ENCODE measurements at regions not wholly inside any gene's neighbourhood (a gene's known extent, or its start where the extent isn't known, plus 50 kb on each side); places are given as distances from the start of the nearest gene placed in this dataset.

DNA sequence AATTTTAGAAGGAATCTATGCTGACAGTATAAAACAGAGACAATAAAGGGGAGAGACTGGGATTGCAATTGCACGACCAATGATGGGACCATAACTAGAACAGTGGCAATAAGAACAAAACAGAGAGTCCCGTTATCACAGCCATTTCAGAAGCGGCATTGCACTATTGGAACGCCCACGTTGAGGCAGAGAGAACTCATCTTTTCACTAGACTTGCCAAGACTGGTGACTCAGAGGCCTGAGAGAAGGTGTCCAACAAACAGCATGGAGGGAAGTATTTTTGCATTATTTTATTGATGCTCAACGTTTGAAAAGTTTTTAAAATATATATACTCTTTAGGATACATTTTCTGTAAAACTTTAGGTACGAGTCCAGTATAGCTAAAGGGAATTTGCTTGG is 737.7 kb downstream of the TLE1 start:
- no peaks in the 10 kb centered on the region for H3K36me3 ChIP-seq (ENCODE audit: insufficient read depth, low read depth, low read length)
- no peaks in the 10 kb centered on the region for H3K4me1 ChIP-seq (ENCODE audit: insufficient read depth, low read length)
- no peak overlapping the region for H3K9ac ChIP-seq (ENCODE audit: low read depth, low read length)
- no peaks in the 10 kb centered on the region for H3K27me3 ChIP-seq (ENCODE audit: insufficient read depth, low read length)
- H3K4me3 ChIP-seq (ENCODE audit: low read length) = no peak overlapping the region
- H3K9me3 ChIP-seq (ENCODE audit: insufficient read depth, low read depth, low read length) = no peaks in the 10 kb centered on the region
- H3K27ac ChIP-seq (ENCODE audit: low read length) = no peak overlapping the region

DNA sequence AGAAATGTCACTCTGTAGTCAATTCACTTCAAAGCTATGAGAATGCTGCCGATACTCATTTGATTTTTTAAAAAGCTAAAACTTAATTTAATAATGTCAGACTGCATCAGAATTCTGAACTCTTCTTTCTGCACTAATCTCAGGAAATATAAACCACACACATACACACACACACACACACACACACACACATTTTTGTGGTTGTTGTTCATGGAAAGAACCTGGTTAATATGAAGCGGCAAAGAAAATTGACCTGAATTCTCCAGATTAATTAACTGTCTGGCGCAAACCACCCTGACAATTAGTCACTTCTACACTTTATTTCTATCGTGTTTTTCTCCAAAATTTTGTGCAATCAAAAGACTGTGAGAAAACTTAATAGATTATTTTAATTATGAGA is 740.5 kb downstream of the TLE1 start:
- Histone ChIP-seq H3K36me3 (ENCODE audit: insufficient read depth, low read depth, low read length) (no peaks in the 10 kb centered on the region), H3K4me3 (ENCODE audit: low read length) (no peak overlapping the region), H3K9ac (ENCODE audit: low read depth, low read length) (no peak overlapping the region), H3K27me3 (ENCODE audit: insufficient read depth, low read length) (no peaks in the 10 kb centered on the region), H3K27ac (ENCODE audit: low read length) (no peak overlapping the region), H3K4me1 (ENCODE audit: insufficient read depth, low read length) (no peaks in the 10 kb centered on the region; the same call in 1 of the 2 replicates), H3K9me3 (ENCODE audit: insufficient read depth, low read depth, low read length) (no peaks in the 10 kb centered on the region)

DNA sequence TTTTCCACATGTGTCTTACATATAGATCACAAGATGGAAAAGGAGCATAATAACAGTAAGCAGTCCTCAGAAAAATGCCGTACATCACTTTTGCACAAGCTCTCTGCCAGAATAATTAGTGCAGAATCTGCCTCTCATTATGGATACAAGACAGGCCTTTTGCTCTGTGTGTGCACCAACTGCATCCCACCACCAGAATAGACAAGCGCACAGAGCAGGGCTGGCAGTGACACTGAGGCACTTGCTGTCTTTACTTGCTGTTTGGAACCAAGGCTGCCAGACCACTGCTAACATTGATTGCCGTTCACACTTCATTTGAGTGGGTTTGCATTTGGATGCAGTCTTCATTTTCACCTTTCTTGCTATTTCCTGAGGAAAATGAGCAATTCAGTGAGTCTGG is 741.3 kb downstream of the TLE1 start:
- no peaks in the 10 kb centered on the region for H3K36me3 ChIP-seq (ENCODE audit: insufficient read depth, low read depth, low read length)
- H3K27me3 ChIP-seq (ENCODE audit: insufficient read depth, low read length) = no peaks in the 10 kb centered on the region
- H3K9ac ChIP-seq (ENCODE audit: low read depth, low read length) = no peak overlapping the region
- no peaks in the 10 kb centered on the region for H3K9me3 ChIP-seq (ENCODE audit: insufficient read depth, low read depth, low read length)
- no peak overlapping the region for H3K27ac ChIP-seq (ENCODE audit: low read length)
- no peak overlapping the region for H3K4me3 ChIP-seq (ENCODE audit: low read length)
- H3K4me1 ChIP-seq (ENCODE audit: insufficient read depth, low read length) = no peaks in the 10 kb centered on the region; the same call in 1 of the 2 replicates

DNA sequence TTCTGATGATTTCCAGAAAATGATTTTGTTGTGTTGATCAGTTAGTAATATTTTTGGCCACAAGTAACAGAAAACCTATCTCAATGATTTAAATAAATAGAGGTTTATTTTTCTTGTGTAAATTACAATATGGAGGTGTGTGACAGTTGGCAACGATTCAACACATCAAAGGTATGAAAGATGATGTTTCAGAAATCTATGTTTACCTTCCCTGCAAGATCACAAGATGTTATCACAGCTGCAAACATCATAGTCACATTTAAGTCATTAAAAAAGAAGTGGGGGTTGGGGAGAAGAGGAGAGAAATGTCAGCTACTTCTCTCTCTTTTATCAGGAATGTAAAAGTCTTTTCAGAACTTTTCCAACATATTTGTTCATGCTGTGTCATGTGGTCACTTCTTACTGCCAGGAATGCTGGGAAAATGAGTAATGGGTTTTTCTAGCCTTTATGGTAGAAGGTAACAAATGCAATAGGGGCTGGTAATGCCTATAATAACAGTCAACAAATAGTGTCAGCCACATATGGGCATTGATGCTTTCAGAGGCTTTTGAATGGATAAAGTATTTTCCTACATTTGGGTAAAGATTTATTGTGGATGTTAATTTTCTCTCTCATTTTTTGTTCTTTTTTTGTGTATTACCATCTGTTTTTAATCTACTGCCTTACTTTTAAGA is 742.7 kb downstream of the TLE1 start:
- Histone ChIP-seq H3K9ac (ENCODE audit: low read depth, low read length) (no peak overlapping the region), H3K27ac (ENCODE audit: low read length) (no peak overlapping the region), H3K9me3 (ENCODE audit: insufficient read depth, low read depth, low read length) (no peaks in the 10 kb centered on the region), H3K27me3 (ENCODE audit: insufficient read depth, low read length) (no peaks in the 10 kb centered on the region), H3K4me3 (ENCODE audit: low read length) (no peak overlapping the region), H3K36me3 (ENCODE audit: insufficient read depth, low read depth, low read length) (no peaks in the 10 kb centered on the region), H3K4me1 (ENCODE audit: insufficient read depth, low read length) (no peaks in the 10 kb centered on the region; the same call in 1 of the 2 replicates)

DNA sequence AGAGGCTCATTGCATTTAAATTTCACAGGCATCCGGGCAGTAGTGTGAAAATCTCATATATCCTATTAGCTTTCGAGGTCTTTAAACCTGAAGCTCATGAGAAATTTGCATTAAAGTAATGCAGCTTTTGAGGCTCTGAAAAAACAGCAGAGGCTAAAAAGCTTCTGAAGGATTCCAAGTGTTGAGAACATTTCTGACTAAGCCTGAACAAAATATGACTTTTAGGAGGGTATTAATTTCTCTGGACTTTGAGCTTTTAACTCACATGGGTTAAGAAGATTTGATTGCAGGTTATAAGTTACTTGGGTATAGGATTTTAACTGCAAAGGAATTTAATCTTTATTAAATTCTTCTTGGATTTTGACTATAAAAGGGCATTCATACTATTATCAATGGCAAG is 743.9 kb downstream of the TLE1 start:
- Histone ChIP-seq H3K4me1 (ENCODE audit: insufficient read depth, low read length) (no peaks in the 10 kb centered on the region; the same call in 1 of the 2 replicates), H3K9me3 (ENCODE audit: insufficient read depth, low read depth, low read length) (no peaks in the 10 kb centered on the region), H3K27me3 (ENCODE audit: insufficient read depth, low read length) (no peaks in the 10 kb centered on the region), H3K9ac (ENCODE audit: low read depth, low read length) (no peak overlapping the region), H3K4me3 (ENCODE audit: low read length) (no peak overlapping the region), H3K27ac (ENCODE audit: low read length) (no peak overlapping the region), H3K36me3 (ENCODE audit: insufficient read depth, low read depth, low read length) (no peaks in the 10 kb centered on the region)

DNA sequence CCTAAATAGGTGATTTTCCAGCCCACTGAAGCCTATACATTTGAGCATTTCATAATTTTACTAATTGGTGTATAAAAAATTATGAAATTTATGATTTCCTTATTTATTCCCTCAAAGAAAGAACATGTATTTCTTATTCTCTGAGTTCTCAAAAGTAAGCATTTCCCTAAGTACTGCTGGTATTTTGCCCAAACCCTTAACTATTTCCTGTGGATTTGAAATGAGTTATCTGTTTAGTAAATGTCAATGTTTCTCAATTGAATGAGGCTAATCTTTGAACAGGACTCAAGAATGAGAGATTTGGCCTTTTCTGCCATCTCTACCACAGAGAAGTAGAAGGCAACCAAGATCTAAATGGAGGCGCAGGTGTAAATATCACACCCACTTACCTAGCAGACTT is 751.7 kb downstream of the TLE1 start:
- Histone ChIP-seq H3K36me3 (ENCODE audit: insufficient read depth, low read depth, low read length) (no peaks in the 10 kb centered on the region), H3K4me3 (ENCODE audit: low read length) (no peak overlapping the region), H3K9ac (ENCODE audit: low read depth, low read length) (no peak overlapping the region), H3K4me1 (ENCODE audit: insufficient read depth, low read length) (no peaks in the 10 kb centered on the region), H3K27me3 (ENCODE audit: insufficient read depth, low read length) (no peaks in the 10 kb centered on the region), H3K27ac (ENCODE audit: low read length) (no peak overlapping the region), H3K9me3 (ENCODE audit: insufficient read depth, low read depth, low read length) (no peaks in the 10 kb centered on the region)

DNA sequence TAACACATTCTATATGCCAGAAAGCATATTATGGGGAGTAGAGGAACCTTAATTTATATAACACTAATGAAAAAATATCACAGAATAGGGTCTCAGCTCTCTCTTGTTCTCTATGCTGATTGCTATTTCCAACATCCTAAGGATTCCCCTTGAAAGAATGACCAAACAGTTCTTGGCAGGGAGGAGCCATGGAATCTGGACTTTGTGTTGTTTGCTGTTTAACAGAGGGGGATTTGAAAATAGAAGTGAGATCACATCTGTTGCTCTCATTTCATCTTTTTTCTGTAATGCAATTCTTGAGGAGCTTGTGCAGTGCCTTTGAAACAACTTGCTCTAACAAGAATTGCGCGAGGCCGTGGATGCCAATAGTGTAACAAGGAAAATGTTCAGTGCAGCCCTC is 755.3 kb downstream of the TLE1 start:
- no peaks in the 10 kb centered on the region for H3K36me3 ChIP-seq (ENCODE audit: insufficient read depth, low read depth, low read length)
- no peaks in the 10 kb centered on the region for H3K9me3 ChIP-seq (ENCODE audit: insufficient read depth, low read depth, low read length)
- no peaks in the 10 kb centered on the region for H3K4me1 ChIP-seq (ENCODE audit: insufficient read depth, low read length)
- no peaks in the 10 kb centered on the region for H3K27me3 ChIP-seq (ENCODE audit: insufficient read depth, low read length)
- H3K27ac ChIP-seq (ENCODE audit: low read length) = no peak overlapping the region
- no peak overlapping the region for H3K9ac ChIP-seq (ENCODE audit: low read depth, low read length)
- no peak overlapping the region for H3K4me3 ChIP-seq (ENCODE audit: low read length)

DNA sequence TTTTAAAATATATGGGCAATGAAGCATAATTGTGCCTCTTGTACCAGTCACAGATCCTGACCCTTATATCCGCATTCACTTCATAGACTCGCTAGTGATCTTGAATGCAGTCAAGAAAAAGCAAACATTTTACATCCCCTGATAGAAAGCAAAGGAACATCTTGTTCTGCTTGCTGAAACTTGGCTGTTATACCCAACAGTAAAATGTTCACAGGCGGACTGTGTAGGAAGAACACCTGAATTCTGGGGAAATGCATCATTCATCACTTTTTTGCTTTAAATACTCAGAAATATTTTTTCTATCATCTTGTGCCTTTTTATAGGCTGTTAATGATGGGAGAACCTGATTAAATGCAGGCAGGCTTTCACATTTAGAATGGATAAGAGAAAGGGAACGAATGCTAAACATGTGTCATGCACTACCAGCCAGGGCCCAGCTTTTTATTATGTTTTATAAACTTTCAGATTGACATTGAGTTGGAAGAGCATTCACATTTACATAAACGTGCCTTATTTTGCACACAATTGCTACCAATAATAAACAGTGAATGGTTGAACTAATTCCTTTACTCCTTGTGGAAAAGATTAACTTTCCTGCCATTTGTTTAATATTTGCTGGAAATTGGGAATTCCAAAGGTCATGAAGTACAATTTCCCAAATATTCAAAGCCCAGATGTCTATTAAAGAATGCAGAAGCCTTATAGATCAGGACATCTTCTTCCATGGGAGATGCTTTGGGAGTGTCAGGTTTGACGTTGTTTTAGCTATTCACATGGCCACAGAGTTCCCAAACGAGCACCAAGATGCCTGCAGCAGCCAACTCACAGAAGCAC is 756.2 kb downstream of the TLE1 start:
- no peaks in the 10 kb centered on the region for H3K27me3 ChIP-seq (ENCODE audit: insufficient read depth, low read length)
- no peak overlapping the region for H3K9ac ChIP-seq (ENCODE audit: low read depth, low read length)
- no peak overlapping the region for H3K4me3 ChIP-seq (ENCODE audit: low read length)
- H3K27ac ChIP-seq (ENCODE audit: low read length) = no peak overlapping the region
- H3K9me3 ChIP-seq (ENCODE audit: insufficient read depth, low read depth, low read length) = no peaks in the 10 kb centered on the region
- H3K4me1 ChIP-seq (ENCODE audit: insufficient read depth, low read length) = no peaks in the 10 kb centered on the region
- H3K36me3 ChIP-seq (ENCODE audit: insufficient read depth, low read depth, low read length) = no peaks in the 10 kb centered on the region

DNA sequence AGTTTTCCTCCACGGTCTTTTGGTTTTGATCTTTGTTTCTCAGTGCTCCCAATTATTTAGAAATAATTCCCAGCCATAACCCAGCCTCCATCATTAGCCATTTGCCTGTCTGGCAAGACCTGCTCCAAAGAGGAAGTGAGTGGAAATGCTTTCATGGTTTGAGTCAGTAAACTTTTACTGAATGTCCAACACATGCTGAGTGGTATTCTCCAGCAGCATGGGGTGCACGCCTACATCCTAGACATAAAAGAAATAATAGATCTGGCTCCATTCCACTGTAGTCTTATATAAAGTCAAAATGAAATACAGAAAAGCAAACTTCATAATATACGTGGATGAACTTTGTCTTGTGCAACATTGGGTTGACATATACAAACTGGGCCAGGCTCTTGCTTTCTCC is 757.2 kb downstream of the TLE1 start:
- Histone ChIP-seq H3K36me3 (ENCODE audit: insufficient read depth, low read depth, low read length) (no peaks in the 10 kb centered on the region), H3K27ac (ENCODE audit: low read length) (no peak overlapping the region), H3K9me3 (ENCODE audit: insufficient read depth, low read depth, low read length) (no peaks in the 10 kb centered on the region), H3K4me3 (ENCODE audit: low read length) (no peak overlapping the region), H3K9ac (ENCODE audit: low read depth, low read length) (no peak overlapping the region), H3K4me1 (ENCODE audit: insufficient read depth, low read length) (no peaks in the 10 kb centered on the region), H3K27me3 (ENCODE audit: insufficient read depth, low read length) (no peaks in the 10 kb centered on the region)

DNA sequence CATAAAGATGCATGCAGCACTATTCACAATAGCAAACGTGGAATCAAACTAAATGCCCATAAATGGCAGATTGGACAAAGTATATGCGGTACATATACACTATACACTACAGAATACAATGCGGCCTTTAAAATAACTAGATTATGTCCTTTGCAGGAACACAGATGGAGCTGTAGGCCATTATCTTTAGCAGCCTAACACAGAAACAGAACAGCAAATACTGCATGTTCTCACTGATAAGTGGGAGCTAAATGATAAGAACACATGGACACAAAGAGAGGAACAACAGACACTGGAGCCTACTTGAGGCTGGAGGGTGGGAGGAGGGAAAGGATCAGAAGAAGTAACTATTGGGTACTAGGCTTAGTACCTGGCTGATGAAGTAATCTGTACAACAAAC is 758.2 kb downstream of the TLE1 start:
- Histone ChIP-seq H3K4me1 (ENCODE audit: insufficient read depth, low read length) (no peaks in the 10 kb centered on the region), H3K27ac (ENCODE audit: low read length) (no peak overlapping the region), H3K27me3 (ENCODE audit: insufficient read depth, low read length) (no peaks in the 10 kb centered on the region), H3K4me3 (ENCODE audit: low read length) (no peak overlapping the region), H3K9ac (ENCODE audit: low read depth, low read length) (no peak overlapping the region), H3K36me3 (ENCODE audit: insufficient read depth, low read depth, low read length) (no peaks in the 10 kb centered on the region), H3K9me3 (ENCODE audit: insufficient read depth, low read depth, low read length) (no peaks in the 10 kb centered on the region)

DNA sequence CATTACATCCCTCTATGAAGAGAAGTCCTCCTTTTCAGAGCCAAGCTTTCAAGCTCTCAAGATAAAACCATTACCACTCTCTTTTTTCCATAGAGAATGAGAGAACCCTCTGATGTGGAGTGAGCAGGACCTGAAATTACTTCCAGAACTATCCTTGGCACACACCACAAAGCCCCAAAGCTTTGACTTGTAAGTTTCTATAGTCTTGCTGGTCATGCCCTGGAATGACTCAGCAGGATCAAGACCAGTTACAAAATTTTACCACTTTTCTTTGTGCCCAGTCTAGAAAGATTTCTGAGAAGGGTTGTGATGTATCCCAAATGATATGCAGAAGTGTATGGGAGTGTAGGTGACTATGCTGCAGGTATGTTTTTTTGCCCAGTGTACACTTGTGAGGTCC is 760.6 kb downstream of the TLE1 start:
- H3K4me3 ChIP-seq (ENCODE audit: low read length) = no peak overlapping the region
- H3K27me3 ChIP-seq (ENCODE audit: insufficient read depth, low read length) = no peaks in the 10 kb centered on the region
- no peak overlapping the region for H3K27ac ChIP-seq (ENCODE audit: low read length)
- H3K36me3 ChIP-seq (ENCODE audit: insufficient read depth, low read depth, low read length) = no peaks in the 10 kb centered on the region
- no peak overlapping the region for H3K9ac ChIP-seq (ENCODE audit: low read depth, low read length)
- H3K9me3 ChIP-seq (ENCODE audit: insufficient read depth, low read depth, low read length) = no peaks in the 10 kb centered on the region
- no peaks in the 10 kb centered on the region for H3K4me1 ChIP-seq (ENCODE audit: insufficient read depth, low read length)

DNA sequence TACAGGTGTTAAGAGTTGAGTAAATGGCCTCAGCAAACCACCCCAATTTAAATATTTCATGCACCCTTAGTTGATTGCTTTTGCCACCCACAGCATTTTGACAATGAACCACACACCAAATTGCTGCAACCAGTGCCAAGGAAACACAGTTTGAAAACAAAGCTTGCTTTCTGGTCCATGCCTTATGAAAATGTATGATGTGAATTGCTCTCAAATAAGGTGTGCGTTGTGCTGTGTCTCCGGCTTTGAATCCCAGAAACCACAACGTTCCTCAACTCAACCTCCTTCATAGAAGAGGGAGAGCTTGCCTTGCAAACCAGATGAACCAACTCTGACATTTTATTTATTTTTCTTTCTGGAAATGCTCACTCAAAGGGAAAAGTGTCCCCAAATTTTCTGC is 762.7 kb downstream of the TLE1 start:
- H3K9me3 ChIP-seq (ENCODE audit: insufficient read depth, low read depth, low read length) = no peaks in the 10 kb centered on the region
- no peaks in the 10 kb centered on the region for H3K4me1 ChIP-seq (ENCODE audit: insufficient read depth, low read length)
- H3K36me3 ChIP-seq (ENCODE audit: insufficient read depth, low read depth, low read length) = no peaks in the 10 kb centered on the region
- H3K27ac ChIP-seq (ENCODE audit: low read length) = no peak overlapping the region
- H3K27me3 ChIP-seq (ENCODE audit: insufficient read depth, low read length) = no peaks in the 10 kb centered on the region
- H3K4me3 ChIP-seq (ENCODE audit: low read length) = no peak overlapping the region
- H3K9ac ChIP-seq (ENCODE audit: low read depth, low read length) = no peak overlapping the region

Measured in iPS-20b (cell line).